Mammary epithelial cell (primary cell): ENCODE measurements at regions not wholly inside any gene's neighbourhood (a gene's known extent, or its start where the extent isn't known, plus 50 kb on each side); places are given as distances from the start of the nearest gene placed in this dataset.

Experiments
- EZH2 ChIP-seq: IDR thresholded peaks from 2 replicates; pipeline ENCODE4 v1.6.1; 2012; ENCODE audit warnings: low read length, inconsistent platforms, borderline replicate concordance
- TF ChIP-seq, protein P1 (sequence below), 2 donors: IDR thresholded peaks in 1 of 2; conservative IDR thresholded peaks in 1 of 2; 2 replicates each; pipeline ENCODE4 v1.5.1; 2011 to 2012; ENCODE audit warnings: inconsistent platforms in 2 of 2, low read length in 2 of 2, mild to moderate bottlenecking in 2 of 2, control low read depth in 1 of 2, low read depth in 1 of 2; ENCODE audit not compliant: insufficient read depth in 1 of 2; ENCODE audit errors: extremely low read depth in 1 of 2

DNA sequence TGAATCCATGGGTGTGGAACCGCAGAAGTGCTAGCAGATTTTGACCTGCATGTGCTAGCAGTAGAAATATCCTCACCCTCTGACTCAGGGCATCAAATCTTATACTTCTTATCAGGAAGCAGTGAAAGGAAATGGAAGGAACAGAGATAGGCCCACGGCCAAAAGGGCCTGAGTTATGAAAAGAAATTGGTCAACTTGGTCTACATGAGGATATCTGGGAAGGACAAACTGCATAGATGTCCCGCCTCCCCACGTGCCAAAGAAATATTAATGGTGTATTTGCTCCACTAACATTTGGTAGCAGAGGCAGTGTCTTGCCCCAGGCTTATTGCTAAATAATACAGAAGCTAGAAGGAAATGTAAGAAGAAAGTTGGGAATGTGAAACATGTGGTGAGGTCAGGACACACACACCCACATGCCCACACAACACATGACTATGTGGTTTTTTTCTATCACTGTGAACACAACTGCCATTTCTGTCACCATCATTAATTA is 93.6 kb upstream of the COL8A1 start:
- TF ChIP-seq EZH2 = no peak
- TF ChIP-seq, protein P1, sequence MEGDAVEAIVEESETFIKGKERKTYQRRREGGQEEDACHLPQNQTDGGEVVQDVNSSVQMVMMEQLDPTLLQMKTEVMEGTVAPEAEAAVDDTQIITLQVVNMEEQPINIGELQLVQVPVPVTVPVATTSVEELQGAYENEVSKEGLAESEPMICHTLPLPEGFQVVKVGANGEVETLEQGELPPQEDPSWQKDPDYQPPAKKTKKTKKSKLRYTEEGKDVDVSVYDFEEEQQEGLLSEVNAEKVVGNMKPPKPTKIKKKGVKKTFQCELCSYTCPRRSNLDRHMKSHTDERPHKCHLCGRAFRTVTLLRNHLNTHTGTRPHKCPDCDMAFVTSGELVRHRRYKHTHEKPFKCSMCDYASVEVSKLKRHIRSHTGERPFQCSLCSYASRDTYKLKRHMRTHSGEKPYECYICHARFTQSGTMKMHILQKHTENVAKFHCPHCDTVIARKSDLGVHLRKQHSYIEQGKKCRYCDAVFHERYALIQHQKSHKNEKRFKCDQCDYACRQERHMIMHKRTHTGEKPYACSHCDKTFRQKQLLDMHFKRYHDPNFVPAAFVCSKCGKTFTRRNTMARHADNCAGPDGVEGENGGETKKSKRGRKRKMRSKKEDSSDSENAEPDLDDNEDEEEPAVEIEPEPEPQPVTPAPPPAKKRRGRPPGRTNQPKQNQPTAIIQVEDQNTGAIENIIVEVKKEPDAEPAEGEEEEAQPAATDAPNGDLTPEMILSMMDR (conservative IDR thresholded peaks at IDR 0.05 in 1 of 2, IDR thresholded peaks at IDR 0.05 in 1 of 2; ENCODE audit: extremely low read depth in 1 of 2, insufficient read depth in 1 of 2, low read depth in 1 of 2, low read length in 2 of 2) = no peak
